Neuronal stem cell (in vitro differentiated cells): ENCODE measurements at regions not wholly inside any gene's neighbourhood (a gene's known extent, or its start where the extent isn't known, plus 50 kb on each side); places are given as distances from the start of the nearest gene placed in this dataset.

ENCODE experiments used
- DNase-seq: peaks from one replicate; pipeline ENCODE4 v3.0.0-alpha.2; 2013; ENCODE audit warnings: low spot score
- H2AFZ ChIP-seq: one replicate; pipeline ENCODE4 v1.6.1; 2013; ENCODE audit warnings: mild to moderate bottlenecking, low read length, inconsistent platforms
- H2AK5ac ChIP-seq: 2 replicates; pipeline ENCODE4 v1.6.1; 2013; ENCODE audit warnings: low read depth, mild to moderate bottlenecking, inconsistent platforms, low read length, moderate library complexity, mixed read lengths
- H2BK120ac ChIP-seq: 2 replicates; pipeline ENCODE4 v1.6.1; 2013; ENCODE audit warnings: low read depth, mild to moderate bottlenecking, inconsistent platforms, low read length, moderate library complexity, mixed read lengths
- H2BK12ac ChIP-seq: one replicate; pipeline ENCODE4 v1.6.1; 2013; ENCODE audit warnings: low read length, inconsistent platforms
- H2BK15ac ChIP-seq: 2 replicates; pipeline ENCODE4 v1.6.1; 2013; ENCODE audit warnings: mild to moderate bottlenecking, low read length, inconsistent platforms, mixed read lengths
- H2BK5ac ChIP-seq: one replicate; pipeline ENCODE4 v1.6.1; 2013; ENCODE audit warnings: inconsistent platforms, mild to moderate bottlenecking, low read length, moderate library complexity
- H3K14ac ChIP-seq: one replicate; pipeline ENCODE4 v1.6.1; 2013; ENCODE audit warnings: low read length, inconsistent platforms
- H3K18ac ChIP-seq: 2 replicates; pipeline ENCODE4 v1.6.1; 2013; ENCODE audit warnings: low read length, inconsistent platforms
- H3K23ac ChIP-seq: 2 replicates; pipeline ENCODE4 v1.6.1; 2013; ENCODE audit warnings: low read depth, mild to moderate bottlenecking, mixed read lengths, low read length, inconsistent platforms; ENCODE audit not compliant: poor library complexity
- H3K27ac ChIP-seq: replicated peaks from 3 replicates; pipeline ENCODE4 v1.5.1; 2013; ENCODE audit warnings: low read length, inconsistent platforms
- H3K27me3 ChIP-seq, 3 experiments: 2 replicates each; pipeline ENCODE4 v1.6.1; 2013; ENCODE audit warnings: low read length in 3 of 3, mild to moderate bottlenecking in 2 of 3, inconsistent platforms in 1 of 3, low read depth in 1 of 3, mixed read lengths in 1 of 3, moderate library complexity in 1 of 3; ENCODE audit not compliant: control insufficient read depth in 3 of 3, insufficient read depth in 3 of 3
- H3K36me3 ChIP-seq, 2 donors: replicated peaks in 1 of 2; 2 replicates each; pipeline ENCODE4 v1.6.1; 2013; ENCODE audit warnings: low read length in 2 of 2; ENCODE audit not compliant: control insufficient read depth in 2 of 2, insufficient read depth in 2 of 2
- H3K4ac ChIP-seq: 2 replicates; pipeline ENCODE4 v1.6.1; 2013; ENCODE audit warnings: inconsistent platforms, mild to moderate bottlenecking, low read length, moderate library complexity
- H3K4me1 ChIP-seq, 2 donors: 1 replicate in 1 of 2; 2 replicates in 1 of 2; pipeline ENCODE4 v1.6.1; 2013; ENCODE audit warnings: low read length in 2 of 2, low read depth in 1 of 2; ENCODE audit not compliant: control insufficient read depth in 2 of 2, insufficient read depth in 1 of 2
- H3K4me2 ChIP-seq: one replicate; pipeline ENCODE4 v1.6.1; 2013; ENCODE audit warnings: mild to moderate bottlenecking, low read length, inconsistent platforms; ENCODE audit not compliant: insufficient read depth, poor library complexity, severe bottlenecking
- H3K4me3 ChIP-seq, 2 donors: 2 replicates each; pipeline ENCODE4 v1.5.1; 2013; ENCODE audit warnings: low read length in 2 of 2, mild to moderate bottlenecking in 2 of 2, inconsistent platforms in 1 of 2, moderate library complexity in 1 of 2
- H3K79me1 ChIP-seq: one replicate; pipeline ENCODE4 v1.6.1; 2013; ENCODE audit warnings: low read depth, mild to moderate bottlenecking, inconsistent platforms, low read length, moderate library complexity
- H3K9ac ChIP-seq: one replicate; pipeline ENCODE4 v1.6.1; 2013; ENCODE audit warnings: mild to moderate bottlenecking, low read depth, low read length, inconsistent platforms; ENCODE audit not compliant: poor library complexity
- H3K9me3 ChIP-seq, 2 donors: replicated peaks in 1 of 2; 2 replicates each; pipeline versions ENCODE3 to v1.6.1; 2013; ENCODE audit warnings: low read length in 2 of 2, mild to moderate bottlenecking in 2 of 2, inconsistent platforms in 1 of 2, low read depth in 1 of 2, mixed read lengths in 1 of 2, moderate library complexity in 1 of 2; ENCODE audit not compliant: control insufficient read depth in 2 of 2, insufficient read depth in 1 of 2
- H4K8ac ChIP-seq: one replicate; pipeline ENCODE4 v1.6.1; 2013; ENCODE audit warnings: low read depth, mild to moderate bottlenecking, inconsistent platforms, low read length, moderate library complexity
- H4K91ac ChIP-seq: one replicate; pipeline ENCODE4 v1.6.1; 2013; ENCODE audit warnings: low read length, low read depth, mild to moderate bottlenecking, inconsistent platforms; ENCODE audit not compliant: poor library complexity
- WGBS, 2 donors: extraction: QIAGEN DNeasy Blood & Tissue Kit; methylation state at CpG; one replicate each; pipeline ENCODE4 v1.1.7; 2013; ENCODE audit warnings: missing lambda C conversion rate in 2 of 2, mixed read lengths in 1 of 2; ENCODE audit not compliant: insufficient read length in 2 of 2, insufficient replicate concordance in 1 of 2; ENCODE audit errors: extremely low coverage in 2 of 2; 5-methylcytosine and 5-hydroxymethylcytosine counted together

GRCh38 chr2:83764447-83765005 lies 694.6 kb downstream of the SUCLG1 start:
- H2AFZ ChIP-seq = no peak overlapping the region
- H3K27ac ChIP-seq = no peak overlapping the region
- H2BK5ac ChIP-seq = no peak overlapping the region
- H2BK12ac ChIP-seq = no peak overlapping the region
- no peak overlapping the region for H2AK5ac ChIP-seq
- H2BK15ac ChIP-seq = no peak overlapping the region
- H3K9ac ChIP-seq = no peak overlapping the region
- no peak overlapping the region for H3K18ac ChIP-seq
- no peak overlapping the region for H3K14ac ChIP-seq
- DNase-seq = no peak
- H3K4ac ChIP-seq = no peak overlapping the region
- no CpG with 5 or more reads among the region's 5 CpGs for WGBS, 2 donors
- H4K8ac ChIP-seq = no peak overlapping the region
- no peak overlapping the region for H4K91ac ChIP-seq
- no peaks in the 10 kb centered on the region for H3K79me1 ChIP-seq
- H3K4me2 ChIP-seq = no peak overlapping the region
- H3K27me3 ChIP-seq = no peaks in the 10 kb centered on the region
- no peaks in the 10 kb centered on the region for H3K9me3 ChIP-seq
- H3K23ac ChIP-seq = no peak overlapping the region
- H3K4me1 ChIP-seq = no peaks in the 10 kb centered on the region
- no peaks in the 10 kb centered on the region for H3K36me3 ChIP-seq
- no peak overlapping the region for H2BK120ac ChIP-seq
- no peak overlapping the region for H3K4me3 ChIP-seq

- no peak overlapping the region for H3K4ac ChIP-seq
- no peak overlapping the region for H3K14ac ChIP-seq
- no peak overlapping the region for H2AFZ ChIP-seq
- no peaks in the 10 kb centered on the region for H3K36me3 ChIP-seq
- no peaks in the 10 kb centered on the region for H3K79me1 ChIP-seq
- DNase-seq = no peak
- no peak overlapping the region for H2BK120ac ChIP-seq
- H3K9me3 ChIP-seq = no peaks in the 10 kb centered on the region
- no peak overlapping the region for H3K27ac ChIP-seq
- no CpG with 5 or more reads among the region's 2 CpGs for WGBS, 2 donors
- H3K4me1 ChIP-seq = no peaks in the 10 kb centered on the region
- H3K18ac ChIP-seq = no peak overlapping the region
- no peak overlapping the region for H3K23ac ChIP-seq
- no peak overlapping the region for H3K9ac ChIP-seq
- H2AK5ac ChIP-seq = no peak overlapping the region
- H3K4me2 ChIP-seq = no peak overlapping the region
- no peak overlapping the region for H4K8ac ChIP-seq
- H2BK15ac ChIP-seq = no peak overlapping the region
- no peak overlapping the region for H4K91ac ChIP-seq
- H2BK5ac ChIP-seq = no peak overlapping the region
- no peak overlapping the region for H2BK12ac ChIP-seq
- no peaks in the 10 kb centered on the region for H3K27me3 ChIP-seq
- H3K4me3 ChIP-seq = no peak overlapping the region
These were observed 701.8 kb downstream of the SUCLG1 start for GRCh38 chr2:83757329-83757728.

GRCh38 chr2:83756219-83756618 lies 702.9 kb downstream of the SUCLG1 start:
- no peaks in the 10 kb centered on the region for H3K27me3 ChIP-seq
- H3K9ac ChIP-seq = no peak overlapping the region
- H2BK15ac ChIP-seq = no peak overlapping the region
- no peak overlapping the region for H2AK5ac ChIP-seq
- no peak overlapping the region for H2BK5ac ChIP-seq
- no peak overlapping the region for H3K23ac ChIP-seq
- no peaks in the 10 kb centered on the region for H3K9me3 ChIP-seq
- H3K27ac ChIP-seq = no peak overlapping the region
- no peak overlapping the region for H4K91ac ChIP-seq
- no peak overlapping the region for H2AFZ ChIP-seq
- no peaks in the 10 kb centered on the region for H3K4me1 ChIP-seq
- no peak overlapping the region for H4K8ac ChIP-seq
- H3K4ac ChIP-seq = no peak overlapping the region
- no peak for DNase-seq
- H3K18ac ChIP-seq = no peak overlapping the region
- H3K4me2 ChIP-seq = no peak overlapping the region
- no peak overlapping the region for H2BK12ac ChIP-seq
- H3K14ac ChIP-seq = no peak overlapping the region
- H3K36me3 ChIP-seq = no peaks in the 10 kb centered on the region
- H2BK120ac ChIP-seq = no peak overlapping the region
- no CpG with 5 or more reads among the region's 1 CpG for WGBS, 2 donors
- no peaks in the 10 kb centered on the region for H3K79me1 ChIP-seq
- no peak overlapping the region for H3K4me3 ChIP-seq

GRCh38 chr2:83747141-83747540 lies 711.9 kb downstream of the SUCLG1 start:
- Histone ChIP-seq H3K23ac (no peak overlapping the region), H3K4ac (no peak overlapping the region), H2BK5ac (no peak overlapping the region), H2AFZ (no peak overlapping the region), H3K18ac (no peak overlapping the region), H3K4me3 (no peak overlapping the region), H3K14ac (no peak overlapping the region), H3K27me3 (no peaks in the 10 kb centered on the region), H2BK120ac (no peak overlapping the region), H3K9me3 (no peaks in the 10 kb centered on the region), H4K8ac (no peak overlapping the region), H3K36me3 (no peaks in the 10 kb centered on the region), H2BK15ac (no peak overlapping the region), H3K4me2 (no peak overlapping the region), H3K27ac (no peak overlapping the region), H4K91ac (no peak overlapping the region), H3K79me1 (no peaks in the 10 kb centered on the region), H3K4me1 (no peaks in the 10 kb centered on the region), H2AK5ac (no peak overlapping the region), H3K9ac (no peak overlapping the region), H2BK12ac (no peak overlapping the region)
- no peak for DNase-seq
- no CpG with 5 or more reads among the region's 6 CpGs for WGBS, 2 donors
